Muscle of back (tissue), 3 donors: ENCODE measurements at regions not wholly inside any gene's neighbourhood (a gene's known extent, or its start where the extent isn't known, plus 50 kb on each side); places are given as distances from the start of the nearest gene placed in this dataset.
"Not testable (repeated sequence)": the region's sequence is repeated elsewhere in the genome, so short reads cannot be mapped to it uniquely, and the experiment has no call there.

Experiments used
- DNase-seq, 3 donors: peaks; one replicate each; pipeline versions ENCODE4 v3.0.0 to v3.0.0-alpha.2; 2013

- no peak for DNase-seq
Observed at GRCh38 chr2:121818546-121818945, 63.1 kb downstream of the TSN start.

GRCh38 chr2:121819846-121820245 is 64.4 kb downstream of the TSN start:
- DNase-seq: no peak

- no peak for DNase-seq
Observed at GRCh38 chr2:121821476-121822158, 66.2 kb downstream of the TSN start.

DNA sequence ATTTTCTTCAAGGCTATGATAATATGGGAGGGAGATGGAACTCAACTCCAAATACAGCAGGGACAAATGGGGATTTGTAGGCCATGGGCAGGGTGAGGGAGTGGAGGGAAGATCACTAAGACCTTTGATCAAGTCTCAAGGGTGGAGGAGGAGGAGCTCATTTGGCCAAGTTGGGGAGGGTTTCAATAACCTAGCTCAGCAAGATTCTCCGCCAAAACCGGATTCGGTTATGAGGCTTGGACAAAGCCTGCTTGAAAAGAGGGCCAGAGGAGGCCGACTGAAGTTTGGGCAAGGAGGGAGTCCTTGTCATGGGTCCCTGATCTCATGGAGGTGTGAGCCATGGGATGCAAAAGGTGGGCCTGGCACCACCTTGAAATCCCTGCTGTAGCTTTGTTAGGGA is 68.8 kb downstream of the TSN start:
- no peak for DNase-seq

DNA sequence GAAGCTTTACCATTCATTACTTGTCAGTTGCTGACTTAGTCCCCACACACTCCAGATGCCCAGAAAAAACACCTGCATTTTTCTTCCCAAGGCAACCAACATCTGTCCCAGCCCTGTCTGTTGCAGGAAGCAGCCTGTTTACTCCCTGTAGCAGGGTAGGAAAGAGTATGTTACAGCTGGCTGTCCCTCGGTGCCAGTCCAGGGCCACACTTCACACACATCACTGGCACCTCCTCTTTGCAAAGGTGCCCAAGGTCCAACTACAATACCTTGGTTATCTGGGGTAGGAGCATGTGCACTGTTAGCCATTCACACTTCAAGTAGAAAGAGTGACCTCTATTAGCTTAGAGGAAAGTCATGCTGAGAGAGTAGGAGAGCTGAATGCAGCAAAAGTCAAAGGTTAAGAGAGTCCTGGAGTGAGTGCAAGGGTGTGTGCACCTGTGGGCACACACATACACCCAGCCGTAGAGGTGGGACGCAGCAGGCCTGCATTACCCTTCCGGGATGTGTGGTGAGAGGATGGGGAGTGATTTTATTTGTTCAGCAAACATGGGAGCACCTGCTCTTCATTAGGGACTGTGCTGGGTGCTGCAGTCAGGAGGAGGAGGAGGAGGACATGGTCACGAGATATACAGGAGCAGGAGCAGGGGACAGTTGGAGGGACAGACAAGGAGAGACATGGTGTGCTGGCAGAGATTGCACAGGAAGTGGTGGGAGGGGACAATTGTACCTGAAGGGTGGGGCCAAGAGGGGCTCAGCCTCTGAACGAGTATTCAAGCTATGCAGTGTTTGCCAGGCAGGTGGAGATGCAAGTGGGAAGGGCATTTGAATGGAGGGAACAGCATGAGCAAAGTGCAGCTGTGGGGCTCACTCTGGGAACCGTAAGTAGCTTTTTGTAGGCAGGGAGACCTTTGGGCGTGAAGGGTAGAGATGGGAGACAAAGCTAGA is 69.8 kb downstream of the TSN start:
- DNase-seq: no peak

- DNase-seq: peak; percentile 7 to 55 (median 18)
Observed at GRCh38 chr2:121826036-121826435, 70.6 kb downstream of the TSN start.

GRCh38 chr2:121828281-121828731 is 72.9 kb downstream of the TSN start:
- DNase-seq: peak; percentile 13 to 61 (median 33)

DNA sequence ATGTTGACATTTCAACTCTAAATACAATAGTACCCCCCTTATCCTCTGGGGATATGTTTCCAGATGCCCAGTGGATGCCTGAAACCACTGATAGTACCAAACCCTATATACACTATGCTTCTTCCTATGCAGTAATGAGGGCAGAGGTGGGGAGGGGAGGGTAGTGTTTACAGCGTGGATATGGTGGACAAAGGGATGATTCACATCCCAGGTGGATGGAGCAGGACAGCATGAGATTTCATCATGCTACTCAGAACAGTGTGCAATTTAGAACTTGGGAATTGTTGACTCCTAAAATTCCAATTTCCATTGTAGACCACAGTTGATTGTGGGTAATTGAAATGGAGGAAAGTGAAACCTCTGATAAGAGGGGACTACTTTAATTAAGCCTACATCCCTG is 75.4 kb downstream of the TSN start:
- no peak for DNase-seq

DNA sequence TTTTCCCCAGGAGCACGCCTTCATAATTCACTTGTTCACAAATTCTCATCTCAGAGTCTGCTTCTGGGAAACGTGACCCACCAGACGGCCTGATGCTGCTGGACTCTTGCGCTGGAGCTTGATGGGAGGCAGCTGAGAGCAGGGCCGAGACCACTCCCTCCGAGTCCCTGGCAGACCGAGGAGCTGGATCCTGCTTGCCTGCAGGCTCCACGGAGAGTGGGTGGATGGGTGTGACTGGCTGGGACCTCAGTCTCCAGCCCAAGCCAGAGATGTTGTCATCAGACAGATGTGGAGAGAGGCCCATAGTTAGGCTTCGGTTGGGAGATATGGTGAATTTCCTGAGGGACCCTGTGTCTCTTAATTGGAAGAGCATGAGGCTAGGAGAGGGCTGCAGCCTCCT is 76.4 kb downstream of the TSN start:
- DNase-seq: peak; percentile 53 to 93 (median 82)

- DNase-seq: peak in 1 of 3 donors; percentile 44
Observed at GRCh38 chr2:121832412-121833357, 77.2 kb downstream of the TSN start.

DNA sequence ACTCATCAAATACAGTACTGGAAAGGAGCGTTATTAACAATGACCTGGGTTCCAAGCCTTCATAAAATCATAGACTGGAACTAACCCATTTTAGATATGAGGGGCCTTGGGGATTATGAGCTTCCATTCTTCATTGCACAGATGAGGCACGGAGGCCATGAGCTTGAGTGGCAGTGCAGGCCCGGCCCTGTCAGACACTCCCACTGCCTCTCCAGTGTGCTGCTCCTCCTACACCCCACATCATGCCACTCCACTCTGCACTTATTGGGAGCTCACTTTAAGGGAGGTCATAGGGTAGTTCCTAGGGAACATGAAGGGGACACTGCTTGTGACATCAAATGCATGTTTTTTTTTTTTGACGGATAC is 77.9 kb downstream of the TSN start:
- DNase-seq: no peak

DNA sequence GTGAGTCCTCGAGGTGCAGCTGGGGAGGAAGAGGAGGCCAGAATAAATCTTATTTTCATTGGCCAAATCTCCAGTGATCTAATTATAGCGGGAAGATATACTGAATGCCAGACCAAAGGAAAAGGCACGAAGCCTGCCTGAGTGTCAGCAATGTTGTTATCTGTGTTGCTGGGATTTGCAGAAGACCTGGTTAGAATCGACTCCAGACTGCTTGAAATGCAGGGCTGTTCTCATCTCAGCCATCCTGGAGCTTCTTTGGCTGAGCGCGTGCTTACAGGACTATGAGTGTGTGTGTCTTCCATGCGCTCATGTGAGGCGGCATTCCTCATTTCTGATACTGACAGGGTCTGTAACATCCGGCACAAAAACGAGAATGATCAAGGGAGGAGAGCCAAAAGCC is 81.2 kb downstream of the TSN start:
- DNase-seq: peak in 2 of 3 donors; percentile 20 to 72

DNA sequence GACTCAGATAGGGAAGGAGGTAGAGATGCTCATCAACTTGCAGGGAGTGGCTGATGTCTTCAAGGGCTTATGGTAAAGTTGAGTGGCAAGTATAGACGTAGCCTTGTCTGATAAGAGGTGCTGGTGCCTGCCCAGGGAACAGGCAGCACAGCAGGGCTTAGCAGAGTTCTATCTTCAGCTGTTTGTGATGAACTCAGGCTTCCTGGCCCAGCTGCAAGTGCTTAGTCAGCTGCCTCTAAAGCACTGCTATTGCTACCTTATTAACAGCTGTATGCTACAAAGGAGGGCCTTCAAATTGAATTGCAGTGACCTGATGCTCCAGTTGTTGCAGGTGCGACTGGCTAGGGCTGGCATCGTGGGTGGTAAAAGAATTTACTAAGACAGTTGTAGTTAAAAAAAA is 82.1 kb downstream of the TSN start:
- peak in 1 of 3 donors; percentile 21 for DNase-seq

DNA sequence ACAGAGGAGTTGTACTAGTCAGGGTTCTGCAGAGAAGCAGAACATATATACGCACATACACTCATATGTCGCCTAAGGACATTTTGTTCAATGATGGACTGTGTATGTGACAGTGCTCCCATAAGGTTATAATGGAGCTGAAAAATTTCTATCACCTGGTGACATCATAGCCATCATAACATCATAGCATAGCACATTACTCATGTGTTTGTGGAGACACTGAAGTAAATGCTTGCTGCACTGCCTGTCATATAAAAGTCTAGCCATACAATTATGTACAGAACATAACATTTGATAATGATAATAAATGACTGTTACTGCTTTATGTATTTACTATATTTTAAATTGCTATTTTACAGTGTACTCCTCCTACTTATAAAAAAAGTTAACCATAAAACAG is 83.1 kb downstream of the TSN start:
- no peak for DNase-seq

GRCh38 chr2:121839584-121839983 is 84.1 kb downstream of the TSN start:
- no peak for DNase-seq

DNA sequence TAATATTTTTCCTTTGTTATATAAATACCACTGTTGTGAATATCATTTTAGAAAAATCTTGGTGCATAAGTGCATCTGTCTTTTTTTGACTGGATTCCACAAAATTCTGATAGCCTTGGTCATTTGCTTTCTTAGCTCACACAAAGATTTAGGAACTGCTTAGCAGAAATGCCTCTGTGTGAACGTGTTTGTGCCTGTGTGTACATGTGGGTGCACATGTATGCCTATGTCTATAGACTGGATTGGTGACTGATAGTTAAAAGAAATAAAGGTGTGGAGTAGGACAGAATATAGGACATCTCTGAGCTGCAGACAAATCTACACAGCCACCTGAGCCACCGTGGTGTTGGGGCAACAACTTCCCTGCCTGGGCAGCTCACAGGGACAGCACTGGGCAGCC is 93.8 kb downstream of the TSN start:
- DNase-seq: no peak

DNA sequence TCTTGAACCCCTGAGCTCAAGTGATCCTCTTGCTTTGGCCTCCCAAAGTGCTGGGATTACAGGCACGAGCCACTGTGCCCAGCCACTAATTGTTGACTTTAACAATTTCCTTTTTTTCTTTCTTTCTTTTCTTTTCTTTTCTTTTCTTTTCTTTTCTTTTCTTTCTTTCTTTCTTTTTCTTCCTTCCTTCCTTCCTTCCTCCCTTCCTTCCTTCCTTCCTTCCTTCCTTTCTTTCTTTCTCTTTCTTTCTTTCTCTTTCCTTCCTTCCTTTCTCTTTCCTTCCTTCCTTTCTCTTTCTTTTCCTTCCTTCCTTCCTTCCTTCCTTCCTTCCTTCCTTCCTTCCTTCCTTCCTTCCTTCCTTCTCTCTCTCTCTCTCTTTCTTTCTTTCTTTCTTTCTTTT is 97.7 kb downstream of the TSN start:
- not testable (repeated sequence) for DNase-seq

DNA sequence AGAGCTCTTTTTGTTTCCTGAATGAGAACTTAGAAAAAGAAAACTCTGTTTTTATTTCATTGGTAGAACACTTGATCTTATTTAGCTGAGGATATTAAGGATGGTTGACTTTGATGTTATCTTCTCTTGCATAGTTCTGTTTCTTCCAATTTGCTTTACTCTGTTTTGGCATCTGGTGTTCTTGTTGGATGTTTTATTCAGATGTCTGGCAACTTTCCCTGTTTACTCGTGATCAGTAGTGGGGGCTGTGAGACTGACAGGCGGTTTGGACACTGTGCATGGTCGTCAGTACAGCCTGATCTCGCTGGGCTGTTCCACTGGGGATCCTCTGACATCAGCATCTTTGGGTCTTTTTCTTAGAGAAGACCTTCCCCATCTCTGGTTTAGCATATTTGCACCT is 100.1 kb downstream of the TSN start:
- DNase-seq: no peak

- DNase-seq: no peak
Observed at GRCh38 chr2:121856360-121856759, 100.9 kb downstream of the TSN start.

DNA sequence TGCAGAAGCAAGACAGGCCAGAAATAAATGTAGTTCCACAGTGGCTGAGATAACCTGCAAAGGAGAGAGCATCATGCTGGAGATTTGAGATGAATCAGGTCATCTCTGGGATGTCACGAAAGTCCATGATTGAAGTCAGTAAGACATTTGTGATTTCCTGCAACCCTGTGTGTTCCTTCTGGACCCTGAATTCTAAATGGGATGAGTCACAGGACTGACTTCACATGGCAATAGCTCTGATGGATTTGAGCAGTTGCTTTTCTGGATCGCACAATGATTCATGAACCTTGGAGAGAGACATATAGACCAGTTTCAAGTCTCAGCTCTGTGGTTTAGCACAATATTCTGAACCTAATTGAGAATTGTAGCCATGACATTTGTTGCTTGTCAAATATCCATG is 102.9 kb downstream of the TSN start:
- no peak for DNase-seq

DNA sequence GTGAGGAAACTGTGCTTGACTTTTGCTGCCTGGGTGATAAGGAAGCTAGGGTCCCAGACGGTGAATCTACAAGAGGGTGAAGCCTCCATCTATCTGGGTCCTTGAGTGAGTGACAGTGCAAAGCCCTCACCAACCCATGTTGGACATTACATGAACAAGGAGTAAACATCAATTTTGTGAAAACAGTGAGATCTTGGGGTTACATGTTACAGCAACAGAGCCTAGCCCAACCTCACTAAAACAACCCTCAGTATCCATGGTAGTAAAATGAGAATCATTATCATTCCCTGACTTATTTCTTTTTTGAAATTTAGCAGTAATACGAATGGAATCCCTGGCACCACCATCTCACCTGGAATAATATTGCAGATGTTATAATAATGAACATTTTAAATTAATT is 103.4 kb downstream of the TSN start:
- no peak for DNase-seq
